ENCODE measurements at regions not wholly inside any gene's neighbourhood (a gene's known extent, or its start where the extent isn't known, plus 50 kb on each side); places are given as distances from the start of the nearest gene placed in this dataset.

GRCh38 chrX:39718981-39719380 lies 378.8 kb downstream of the BCOR start:
- no peak for TF ChIP-seq CTCF (IDR thresholded peaks at IDR 0.05; ENCODE audit: low read depth, low read length)
- TF ChIP-seq EZH2phosphoT487 (IDR thresholded peaks at IDR 0.05; ENCODE audit: low read depth) = no peak

Measured in OCI-LY3 (cell line).